Heart left ventricle (tissue), 16 donors: ENCODE measurements at regions not wholly inside any gene's neighbourhood (a gene's known extent, or its start where the extent isn't known, plus 50 kb on each side); places are given as distances from the start of the nearest gene placed in this dataset.

ENCODE experiments used
- ATAC-seq, 4 donors: fragments of 200-7000 bp; cut with Tn5 transposase; one replicate each; pipeline ENCODE4 v1.9.1; 2020 to 2022; ENCODE audit warnings: moderate library complexity in 4 of 4, mild to moderate bottlenecking in 3 of 4, moderate number of reproducible peaks in 1 of 4
- DNase-seq, 5 donors: peaks; one replicate each; pipeline ENCODE4 v3.0.0-alpha.2; 2020
- H3K27ac ChIP-seq, 12 donors: fragments of 200-600 bp; sonication (generic) in 4 of 12; one replicate each; pipeline versions ENCODE4 v1.5.0 to v1.8.0; 2016 to 2022; ENCODE audit warnings: mild to moderate bottlenecking in 2 of 12
- H3K27me3 ChIP-seq, 9 donors: fragments of 200-600 bp; sonication (generic) in 2 of 9; one replicate each; pipeline versions ENCODE4 v1.5.1 to v1.8.0; 2016 to 2022; ENCODE audit warnings: mild to moderate bottlenecking in 3 of 9
- H3K36me3 ChIP-seq, 9 donors: fragments of 200-600 bp; sonication (generic) in 2 of 9; one replicate each; pipeline versions ENCODE4 v1.5.0 to v1.8.0; 2018 to 2022; ENCODE audit warnings: mild to moderate bottlenecking in 2 of 9
- H3K4me1 ChIP-seq, 12 donors: fragments of 200-600 bp; sonication (generic) in 4 of 12; one replicate each; pipeline versions ENCODE4 v1.5.0 to v1.8.0; 2016 to 2022; ENCODE audit warnings: mild to moderate bottlenecking in 3 of 12
- H3K4me3 ChIP-seq, 12 donors: fragments of 200-600 bp; sonication (generic) in 4 of 12; one replicate each; pipeline versions ENCODE4 v1.5.0 to v1.8.0; 2017 to 2022; ENCODE audit warnings: mild to moderate bottlenecking in 9 of 12, moderate library complexity in 4 of 12
- H3K9me3 ChIP-seq, 12 donors: fragments of 200-600 bp; sonication (generic) in 4 of 12; one replicate each; pipeline versions ENCODE4 v1.5.0 to v1.8.0; 2016 to 2022; ENCODE audit warnings: mild to moderate bottlenecking in 1 of 12
- POLR2A ChIP-seq, 2 donors: fragments of 450-650 bp; IDR thresholded peaks; one replicate each; pipeline ENCODE4 v1.6.1; 2017; ENCODE audit warnings: antibody characterized with exemption in 2 of 2, mild to moderate bottlenecking in 2 of 2, moderate library complexity in 2 of 2
- WGBS, 4 donors: extraction: QIAGEN DNeasy Blood & Tissue Kit in 2 of 4; methylation state at CpG; one replicate each; pipeline versions ENCODE4 v1.1.5 to v1.1.7; 2013 to 2018; 5-methylcytosine and 5-hydroxymethylcytosine counted together
- intact Hi-C, 10 donors: fragments of 100-400 bp; cut with DNase I; formaldehyde crosslinking; loops; one replicate each; pipeline versions ENCODE4 v1.11.1 to v1.14.2; 2022
- TF ChIP-seq, protein P1 (sequence below), 12 donors: fragments of 200-600 bp; sonication (generic) in 4 of 12; IDR thresholded peaks; one replicate each; pipeline versions ENCODE4 v1.5.0 to v1.8.0; 2018 to 2022; ENCODE audit warnings: antibody characterized with exemption in 12 of 12, mild to moderate bottlenecking in 5 of 12
- donor health status: ischemic (EF 13 %, LVEDD 7.1; RV severe dilation, severe dysfunction).
- donor health status: healthy with polysubstance abuse.
- donor health status: DM: no; HTN: yes; CAD: no.
- donor health status: DM: no; HTN: no; CAD: no.
- donor health status: ischemic (EF 25% LVEDD 6.9; RV normal size, moderate dysfunction).
- donor health status: ischemic (EF 25% LVEDD 5.7; RV mildly dilated, moderate dysfunction).
- donor health status: healthy.
- donor health status: DM: yes; HTN: yes; CAD: no.
- donor health status: ischemic (EF 35%, LVEDD 5.7; RV mildly dilated, moderate dysfunction).
- donor health status: nonischemic (EF 11% LVEDD 7.7; RV severe dilation, severe dysfunction).
- donor health status: DM: yes; HTN: yes; CAD: no.
- donor health status: PGD.
- donor health status: ischemic (EF 29% LVEDD 5.4; RV normal size, mild dysfunction).
- donor health status: nonischemic (EF 23%, LVEDD 6.1; RV moderate dilation, normal function).

DNA sequence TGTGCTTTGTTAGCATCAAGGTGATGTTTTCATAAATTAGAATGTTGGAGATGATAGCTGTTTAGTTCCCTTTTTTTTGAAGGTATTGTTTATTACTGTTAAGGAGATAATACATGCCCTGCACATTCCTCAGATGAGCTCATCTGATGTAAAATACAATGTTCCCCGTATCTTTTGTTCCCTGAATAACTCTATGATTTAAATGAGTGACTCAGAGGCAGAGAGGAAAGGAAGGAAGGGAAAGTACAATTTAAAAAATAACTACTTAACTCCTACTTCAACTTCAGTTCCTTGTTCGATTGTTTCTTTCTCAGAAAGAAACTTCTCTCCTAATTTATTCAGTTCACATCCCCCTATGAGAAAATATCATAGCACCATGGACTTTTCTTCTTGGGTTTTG, 208.7 kb downstream of the KCNE4 start:
- no peaks in the 10 kb centered on the region for H3K4me1 ChIP-seq
- intact Hi-C loops: no loop called here
- H3K27ac ChIP-seq: no peak overlapping the region
- H3K36me3 ChIP-seq: no peaks in the 10 kb centered on the region
- H3K27me3 ChIP-seq: peaks cover 0 to 3% (median 0%) of the 10 kb centered on the region in 9 donors
- H3K4me3 ChIP-seq: no peak overlapping the region
- ATAC-seq (no peak), DNase-seq (no peak)
- 45 to 51% (median 47%) methylated on average over 2 of the region's 2 CpGs for WGBS, 4 donors
- peaks cover 0 to 27% (median 9%) of the 10 kb centered on the region in 12 donors for H3K9me3 ChIP-seq
- TF ChIP-seq POLR2A (IDR thresholded peaks at IDR 0.05): no peak
- TF ChIP-seq, protein P1, sequence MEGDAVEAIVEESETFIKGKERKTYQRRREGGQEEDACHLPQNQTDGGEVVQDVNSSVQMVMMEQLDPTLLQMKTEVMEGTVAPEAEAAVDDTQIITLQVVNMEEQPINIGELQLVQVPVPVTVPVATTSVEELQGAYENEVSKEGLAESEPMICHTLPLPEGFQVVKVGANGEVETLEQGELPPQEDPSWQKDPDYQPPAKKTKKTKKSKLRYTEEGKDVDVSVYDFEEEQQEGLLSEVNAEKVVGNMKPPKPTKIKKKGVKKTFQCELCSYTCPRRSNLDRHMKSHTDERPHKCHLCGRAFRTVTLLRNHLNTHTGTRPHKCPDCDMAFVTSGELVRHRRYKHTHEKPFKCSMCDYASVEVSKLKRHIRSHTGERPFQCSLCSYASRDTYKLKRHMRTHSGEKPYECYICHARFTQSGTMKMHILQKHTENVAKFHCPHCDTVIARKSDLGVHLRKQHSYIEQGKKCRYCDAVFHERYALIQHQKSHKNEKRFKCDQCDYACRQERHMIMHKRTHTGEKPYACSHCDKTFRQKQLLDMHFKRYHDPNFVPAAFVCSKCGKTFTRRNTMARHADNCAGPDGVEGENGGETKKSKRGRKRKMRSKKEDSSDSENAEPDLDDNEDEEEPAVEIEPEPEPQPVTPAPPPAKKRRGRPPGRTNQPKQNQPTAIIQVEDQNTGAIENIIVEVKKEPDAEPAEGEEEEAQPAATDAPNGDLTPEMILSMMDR (IDR thresholded peaks at IDR 0.05): no peak

DNA sequence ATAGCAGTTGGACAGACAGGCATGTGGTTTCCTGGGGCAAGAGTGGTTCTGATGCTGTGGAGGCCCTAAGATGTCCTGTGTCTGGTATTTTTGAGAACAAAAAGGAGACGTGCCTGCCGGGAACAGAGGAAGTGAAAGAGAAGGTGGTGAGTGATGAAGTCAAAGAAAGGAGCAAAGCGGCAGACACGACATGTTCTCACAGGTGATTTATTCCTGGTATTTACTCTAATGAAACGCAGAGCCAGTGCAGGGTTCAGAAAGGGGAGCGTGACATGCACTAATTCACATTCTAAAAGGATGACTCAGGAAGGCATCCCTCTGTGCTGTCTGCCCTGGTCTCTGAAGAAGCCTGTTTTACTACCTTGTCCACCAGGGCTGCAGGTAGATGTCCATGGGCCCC, 211.0 kb downstream of the KCNE4 start:
- Histone ChIP-seq H3K9me3 (peaks cover 0 to 8% (median 0%) of the 10 kb centered on the region in 12 donors), H3K27ac (no peak overlapping the region), H3K27me3 (peaks cover 0 to 3% (median 0%) of the 10 kb centered on the region in 9 donors), H3K4me3 (no peak overlapping the region), H3K36me3 (no peaks in the 10 kb centered on the region), H3K4me1 (no peaks in the 10 kb centered on the region)
- DNase-seq (no peak), ATAC-seq (no peak)
- TF ChIP-seq, protein P1 (IDR thresholded peaks at IDR 0.05): no peak
- no peak for TF ChIP-seq POLR2A (IDR thresholded peaks at IDR 0.05)
- WGBS, 4 donors: 40 to 51% (median 45%) methylated on average over 6 of the region's 6 CpGs
- intact Hi-C loops: no loop called here

GRCh38 chr2:223264541-223265193, 212.7 kb downstream of the KCNE4 start:
- no peaks in the 10 kb centered on the region for H3K4me1 ChIP-seq
- intact Hi-C loops: no loop called here

DNA sequence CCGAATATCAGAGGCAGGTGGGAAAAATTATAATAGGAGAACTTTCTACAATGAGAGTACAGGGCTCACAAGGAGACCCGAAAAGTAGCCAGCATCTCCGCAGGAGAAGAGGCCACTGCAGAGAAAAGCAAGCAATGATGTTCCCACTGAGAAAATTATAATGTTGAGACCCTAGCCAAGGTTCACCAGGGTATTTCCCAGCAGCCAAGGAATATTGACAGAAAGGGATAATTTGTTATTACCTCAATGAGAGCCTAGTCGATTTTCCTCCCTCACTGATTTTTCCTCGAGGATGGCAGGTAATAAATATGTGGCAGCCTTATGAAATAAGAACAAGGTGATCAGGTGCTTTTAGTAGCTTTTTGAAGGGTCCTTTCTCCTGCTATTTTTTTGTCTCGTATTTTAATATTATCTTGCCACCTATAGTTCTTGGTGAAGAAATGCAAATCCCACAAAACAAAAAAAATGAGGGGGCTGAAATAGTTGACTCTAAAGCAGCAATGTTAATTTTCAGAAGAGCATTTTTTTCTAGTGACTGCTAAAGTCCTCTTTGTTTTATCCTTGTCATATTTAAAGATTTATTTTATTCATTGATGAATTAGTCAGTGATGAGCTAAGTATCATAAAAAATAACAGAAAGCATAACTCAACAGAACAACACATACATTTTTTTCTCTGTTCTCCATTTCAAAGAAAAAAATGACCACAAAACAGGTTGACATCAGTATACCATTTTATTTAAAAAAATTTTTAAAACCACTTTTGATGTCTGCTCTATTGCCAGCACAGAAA, 215.4 kb downstream of the KCNE4 start:
- ATAC-seq (no peak), DNase-seq (no peak)
- Histone ChIP-seq H3K27me3 (no peaks in the 10 kb centered on the region), H3K4me1 (no peaks in the 10 kb centered on the region), H3K9me3 (no peaks in the 10 kb centered on the region), H3K36me3 (no peaks in the 10 kb centered on the region), H3K27ac (no peak overlapping the region), H3K4me3 (no peak overlapping the region)
- WGBS, 4 donors: 83 to 86% (median 84%) methylated on average over 6 of the region's 6 CpGs
- intact Hi-C loops: no loop called here
- no peak for TF ChIP-seq POLR2A (IDR thresholded peaks at IDR 0.05)
- TF ChIP-seq, protein P1 (IDR thresholded peaks at IDR 0.05): no peak

More at GRCh38 chr2:223264541-223265193, 212.7 kb downstream of the KCNE4 start:
- peaks cover 0 to 8% (median 0%) of the 10 kb centered on the region in 12 donors for H3K9me3 ChIP-seq
- H3K27me3 ChIP-seq: peaks cover 0 to 3% (median 0%) of the 10 kb centered on the region in 9 donors
- 67 to 81% (median 80%) methylated on average over 2 of the region's 2 CpGs for WGBS, 4 donors
- ATAC-seq: no peak
- H3K27ac ChIP-seq: no peak overlapping the region
- no peaks in the 10 kb centered on the region for H3K36me3 ChIP-seq
- DNase-seq: no peak
- no peak for TF ChIP-seq POLR2A (IDR thresholded peaks at IDR 0.05)
- TF ChIP-seq, protein P1 (IDR thresholded peaks at IDR 0.05): no peak
- H3K4me3 ChIP-seq: no peak overlapping the region
